ENCODE measurements at regions not wholly inside any gene's neighbourhood (a gene's known extent, or its start where the extent isn't known, plus 50 kb on each side); places are given as distances from the start of the nearest gene placed in this dataset.

DNA sequence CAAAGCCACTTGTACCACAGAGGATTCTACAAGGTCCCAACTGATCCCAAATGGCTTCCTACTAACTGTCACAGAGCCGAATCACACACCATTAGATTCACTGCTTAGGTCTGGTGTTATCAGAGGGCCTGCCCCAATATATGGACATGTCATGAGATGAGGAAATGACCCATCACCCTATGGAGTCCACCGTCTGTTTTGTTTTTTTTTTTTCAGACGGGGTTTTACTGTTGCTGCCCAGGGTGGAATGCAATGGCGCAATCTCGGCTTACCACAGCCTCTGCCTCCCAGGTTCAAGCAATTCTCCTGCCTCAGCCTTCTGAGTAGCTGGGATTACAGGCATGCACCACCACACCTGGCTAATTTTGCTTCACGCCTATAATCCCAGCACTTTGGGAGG is 83.8 kb upstream of the ETS2 start:
- no peak for TF ChIP-seq CHD1 (IDR thresholded peaks at IDR 0.05; ENCODE audit: low read depth, low read length)
- TF ChIP-seq, protein P1, sequence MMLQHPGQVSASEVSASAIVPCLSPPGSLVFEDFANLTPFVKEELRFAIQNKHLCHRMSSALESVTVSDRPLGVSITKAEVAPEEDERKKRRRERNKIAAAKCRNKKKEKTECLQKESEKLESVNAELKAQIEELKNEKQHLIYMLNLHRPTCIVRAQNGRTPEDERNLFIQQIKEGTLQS (IDR thresholded peaks at IDR 0.05; ENCODE audit: borderline replicate concordance, extremely low read depth, low read depth, low read length), result no peak
- TF ChIP-seq, protein P2, sequence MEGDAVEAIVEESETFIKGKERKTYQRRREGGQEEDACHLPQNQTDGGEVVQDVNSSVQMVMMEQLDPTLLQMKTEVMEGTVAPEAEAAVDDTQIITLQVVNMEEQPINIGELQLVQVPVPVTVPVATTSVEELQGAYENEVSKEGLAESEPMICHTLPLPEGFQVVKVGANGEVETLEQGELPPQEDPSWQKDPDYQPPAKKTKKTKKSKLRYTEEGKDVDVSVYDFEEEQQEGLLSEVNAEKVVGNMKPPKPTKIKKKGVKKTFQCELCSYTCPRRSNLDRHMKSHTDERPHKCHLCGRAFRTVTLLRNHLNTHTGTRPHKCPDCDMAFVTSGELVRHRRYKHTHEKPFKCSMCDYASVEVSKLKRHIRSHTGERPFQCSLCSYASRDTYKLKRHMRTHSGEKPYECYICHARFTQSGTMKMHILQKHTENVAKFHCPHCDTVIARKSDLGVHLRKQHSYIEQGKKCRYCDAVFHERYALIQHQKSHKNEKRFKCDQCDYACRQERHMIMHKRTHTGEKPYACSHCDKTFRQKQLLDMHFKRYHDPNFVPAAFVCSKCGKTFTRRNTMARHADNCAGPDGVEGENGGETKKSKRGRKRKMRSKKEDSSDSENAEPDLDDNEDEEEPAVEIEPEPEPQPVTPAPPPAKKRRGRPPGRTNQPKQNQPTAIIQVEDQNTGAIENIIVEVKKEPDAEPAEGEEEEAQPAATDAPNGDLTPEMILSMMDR (IDR thresholded peaks at IDR 0.05 in 2 of 3, conservative IDR thresholded peaks at IDR 0.05 in 1 of 3; ENCODE audit: control insufficient read depth in 2 of 3, extremely low read depth in 1 of 3, insufficient read depth in 1 of 3, low read depth in 3 of 3, low read length in 3 of 3), result no peak
- TF ChIP-seq TAF1 (IDR thresholded peaks at IDR 0.05; ENCODE audit: borderline replicate concordance, low read depth, low read length), result no peak
- TF ChIP-seq MAX (IDR thresholded peaks at IDR 0.05; ENCODE audit: low read depth, low read length), result no peak
- no peak for TF ChIP-seq POLR2A (IDR thresholded peaks at IDR 0.05; ENCODE audit: low read depth, low read length)
- TF ChIP-seq SIX5 (IDR thresholded peaks at IDR 0.05; ENCODE audit: low read depth, low read length, severe bottlenecking), result no peak
